Psoas muscle (tissue), 7 donors: ENCODE measurements at regions not wholly inside any gene's neighbourhood (a gene's known extent, or its start where the extent isn't known, plus 50 kb on each side); places are given as distances from the start of the nearest gene placed in this dataset.

Experiments
- ATAC-seq, 4 donors: fragments of 200-7000 bp; cut with Tn5 transposase; one replicate each; pipeline ENCODE4 v1.9.1; 2020; ENCODE audit warnings: moderate library complexity in 3 of 4, mild to moderate bottlenecking in 2 of 4
- DNase-seq, 2 donors: peaks; one replicate each; pipeline ENCODE4 v3.0.0-alpha.2; 2020
- H3K27ac ChIP-seq: fragments of 200-600 bp; one replicate; pipeline ENCODE4 v1.8.0; 2022
- H3K27me3 ChIP-seq, 3 donors: fragments of 200-600 bp in 1 of 3; one replicate each; pipeline versions ENCODE4 v1.6.1 to v1.8.0; 2013 to 2022; ENCODE audit warnings: low read length in 2 of 3, mild to moderate bottlenecking in 2 of 3, moderate library complexity in 1 of 3; ENCODE audit not compliant: insufficient read depth in 3 of 3
- H3K36me3 ChIP-seq, 2 donors: fragments of 200-600 bp in 1 of 2; one replicate each; pipeline versions ENCODE4 v1.6.1 to v1.8.0; 2013 to 2022; ENCODE audit warnings: low read depth in 1 of 2, mild to moderate bottlenecking in 1 of 2, moderate library complexity in 1 of 2; ENCODE audit not compliant: insufficient read depth in 1 of 2
- H3K4me1 ChIP-seq: fragments of 200-600 bp; one replicate; pipeline ENCODE4 v1.8.0; 2022
- H3K4me3 ChIP-seq: fragments of 200-600 bp; one replicate; pipeline ENCODE4 v1.8.0; 2022; ENCODE audit warnings: mild to moderate bottlenecking
- H3K9me3 ChIP-seq: fragments of 200-600 bp; one replicate; pipeline ENCODE4 v1.8.0; 2022
- CTCF ChIP-seq: fragments of 200-600 bp; IDR thresholded peaks from one replicate; pipeline ENCODE4 v1.8.0; 2022; ENCODE audit warnings: antibody characterized with exemption
- WGBS, 3 donors: extraction: QIAGEN DNeasy Blood & Tissue Kit; methylation state at CpG; one replicate each; pipeline versions ENCODE4 v1.1.6 to v1.1.7; 2013; 5-methylcytosine and 5-hydroxymethylcytosine counted together
- intact Hi-C, 2 donors: fragments of 100-400 bp; cut with DNase I; formaldehyde crosslinking; loops; one replicate each; pipeline versions ENCODE4 v1.11.0 to v1.14.2; 2022
- donor health status: healthy with polysubstance abuse.
- donor health status: DM: no; HTN: no; CAD: no; lungs with moderate emphysema.
- donor health status: Bipolar disorder and iron deficiency.
- donor health status: healthy.
- donor health status: DM: yes; HTN: yes; CAD: no.
- donor health status: DM: no; HTN: no; CAD: no.
- donor health status: DM: yes; HTN: yes; CAD: no.

- H3K4me1 ChIP-seq: no peaks in the 10 kb centered on the region
Observed at GRCh38 chr3:112765531-112765930, 81.1 kb downstream of the CD200R1L start.

GRCh38 chr3:112763258-112763657 is 83.4 kb downstream of the CD200R1L start:
- no peaks in the 10 kb centered on the region for H3K27me3 ChIP-seq
- TF ChIP-seq CTCF: no peak
- H3K27ac ChIP-seq: no peak overlapping the region
- H3K4me3 ChIP-seq: no peak overlapping the region
- H3K9me3 ChIP-seq: no peaks in the 10 kb centered on the region
- H3K4me1 ChIP-seq: no peaks in the 10 kb centered on the region
- no peak for ATAC-seq
- no peak for DNase-seq
- H3K36me3 ChIP-seq: no peaks in the 10 kb centered on the region
- intact Hi-C loops: no loop called here
- WGBS, 3 donors: 84 to 88% (median 86%) methylated on average over 3 of the region's 3 CpGs

More at GRCh38 chr3:112765531-112765930, 81.1 kb downstream of the CD200R1L start:
- TF ChIP-seq CTCF: no peak
- intact Hi-C loops: no loop called here
- 55 to 82% (median 75%) methylated on average over 3 of the region's 3 CpGs for WGBS, 3 donors
- Histone ChIP-seq H3K27me3 (no peaks in the 10 kb centered on the region), H3K27ac (no peak overlapping the region), H3K36me3 (no peaks in the 10 kb centered on the region), H3K4me3 (no peak overlapping the region), H3K9me3 (no peaks in the 10 kb centered on the region)
- no peak for DNase-seq
- no peak for ATAC-seq

- Histone ChIP-seq H3K27me3 (no peaks in the 10 kb centered on the region), H3K36me3 (no peaks in the 10 kb centered on the region)
- no peak for TF ChIP-seq CTCF
Observed at GRCh38 chr3:112761062-112761638, 85.5 kb downstream of the CD200R1L start.

GRCh38 chr3:112759681-112760080 is 87.0 kb downstream of the CD200R1L start:
- WGBS, 3 donors: 97% methylated on average over 1 of the region's 1 CpG
- no peak for ATAC-seq
- intact Hi-C loops: no loop called here
- no peak for TF ChIP-seq CTCF
- Histone ChIP-seq H3K4me3 (no peak overlapping the region), H3K9me3 (no peaks in the 10 kb centered on the region), H3K4me1 (no peaks in the 10 kb centered on the region), H3K27me3 (no peaks in the 10 kb centered on the region), H3K36me3 (no peaks in the 10 kb centered on the region), H3K27ac (no peak overlapping the region)
- no peak for DNase-seq

More at GRCh38 chr3:112761062-112761638, 85.5 kb downstream of the CD200R1L start:
- ATAC-seq (no peak), DNase-seq (no peak)
- no peaks in the 10 kb centered on the region for H3K9me3 ChIP-seq
- no peak overlapping the region for H3K4me3 ChIP-seq
- intact Hi-C loops: no loop called here
- no peak overlapping the region for H3K27ac ChIP-seq
- H3K4me1 ChIP-seq: no peaks in the 10 kb centered on the region

GRCh38 chr3:112759210-112759609 is 87.5 kb downstream of the CD200R1L start:
- Histone ChIP-seq H3K27me3 (no peaks in the 10 kb centered on the region), H3K27ac (no peak overlapping the region), H3K4me1 (no peaks in the 10 kb centered on the region), H3K36me3 (no peaks in the 10 kb centered on the region), H3K9me3 (no peaks in the 10 kb centered on the region), H3K4me3 (no peak overlapping the region)
- intact Hi-C loops: no loop called here
- no peak for TF ChIP-seq CTCF
- DNase-seq (no peak), ATAC-seq (no peak)
- WGBS, 3 donors: 95 to 98% (median 98%) methylated on average over 1 of the region's 1 CpG
